OCI-LY7 (cell line): ENCODE measurements at regions not wholly inside any gene's neighbourhood (a gene's known extent, or its start where the extent isn't known, plus 50 kb on each side); places are given as distances from the start of the nearest gene placed in this dataset.
"Not testable (repeated sequence)": the region's sequence is repeated elsewhere in the genome, so short reads cannot be mapped to it uniquely, and the experiment has no call there.

Experiments
- BruUV-seq: library from RNA; stranded (reverse); fragments of 400-500 nt; replicated peaks from 2 replicates; lab custom pipeline; 2021; lab: Mats Ljungman, UMichigan
- CTCF ChIA-PET: fragments of 300-600 bp; sonication (Branson Sonifier 250); formaldehyde crosslinking; loops from one replicate; lab custom pipeline; 2022; ENCODE audit warnings: antibody characterized with exemption; ENCODE audit not compliant: unreplicated experiment; lab: Charles Lee
- POLR2A ChIA-PET: fragments of 300-600 bp; sonication (Branson Sonifier 250); formaldehyde crosslinking; loops from one replicate; lab custom pipeline; 2022; ENCODE audit warnings: antibody characterized with exemption; lab: Charles Lee
- DNase-seq: peaks from one replicate; pipeline ENCODE4 v3.0.0-alpha.2; 2015; ENCODE audit warnings: low spot score
- H2AFZ ChIP-seq: fragments of 200-600 bp; sonication (generic), shearing (Covaris generic); 2 replicates; pipeline ENCODE4 v1.6.1; 2014; ENCODE audit warnings: mild to moderate bottlenecking, antibody characterized with exemption, low read length, moderate library complexity
- H3K27ac ChIP-seq: fragments of 200-600 bp; sonication (generic); 2 replicates; pipeline ENCODE4 v1.5.1; 2014; ENCODE audit warnings: mixed run types, low read depth, mild to moderate bottlenecking, moderate library complexity, low read length, inconsistent platforms; ENCODE audit not compliant: poor library complexity, severe bottlenecking
- H3K36me3 ChIP-seq: fragments of 200-600 bp; sonication (generic); 2 replicates; pipeline ENCODE4 v1.6.1; 2014; ENCODE audit warnings: mild to moderate bottlenecking, antibody characterized with exemption, low read length, moderate library complexity, mixed read lengths; ENCODE audit not compliant: insufficient read depth
- H3K4me1 ChIP-seq: fragments of 200-600 bp; sonication (generic); 2 replicates; pipeline ENCODE4 v1.5.1; 2014; ENCODE audit warnings: mild to moderate bottlenecking, low read length; ENCODE audit not compliant: insufficient read depth, poor library complexity, severe bottlenecking
- H3K4me2 ChIP-seq: fragments of 200-600 bp; sonication (generic); 2 replicates; pipeline ENCODE4 v1.6.1; 2014; ENCODE audit warnings: mild to moderate bottlenecking, low read length
- H3K4me3 ChIP-seq: fragments of 200-600 bp; sonication (generic); 2 replicates; pipeline ENCODE4 v1.5.1; 2014; ENCODE audit warnings: mild to moderate bottlenecking, low read depth, low read length; ENCODE audit not compliant: poor library complexity, severe bottlenecking
- H3K79me2 ChIP-seq: fragments of 200-600 bp; sonication (generic); 2 replicates; pipeline ENCODE4 v1.6.1; 2016; ENCODE audit warnings: low read depth, mild to moderate bottlenecking, low read length, moderate library complexity, mixed read lengths; ENCODE audit not compliant: insufficient read depth
- H3K9me2 ChIP-seq: fragments of 200-600 bp; sonication (generic); 2 replicates; pipeline ENCODE4 v1.6.1; 2016; ENCODE audit warnings: mild to moderate bottlenecking, low read length, mixed read lengths; ENCODE audit not compliant: insufficient read depth
- H3K9me3 ChIP-seq: fragments of 200-600 bp; sonication (generic); 2 replicates; pipeline ENCODE4 v1.6.1; 2014; ENCODE audit warnings: mild to moderate bottlenecking, mixed run types, low read length, mixed read lengths
- H4K20me1 ChIP-seq: fragments of 200-600 bp; sonication (generic); 2 replicates; pipeline ENCODE4 v1.6.1; 2014; ENCODE audit warnings: mild to moderate bottlenecking, antibody characterized with exemption, low read length, moderate library complexity, mixed read lengths; ENCODE audit not compliant: insufficient read depth
- EZH2phosphoT487 ChIP-seq: fragments of 200-600 bp; sonication (generic); IDR thresholded peaks from 2 replicates; pipeline ENCODE4 v1.6.1; 2018; ENCODE audit warnings: low read depth, borderline replicate concordance, mild to moderate bottlenecking, mixed run types, antibody characterized with exemption, low read length, moderate library complexity, mixed read lengths
- intact Hi-C: fragments of 100-400 bp; cut with micrococcal nuclease; formaldehyde crosslinking; loops from one replicate; pipeline ENCODE4 v1.10.0; 2022; ENCODE audit not compliant: unreplicated experiment
- TF ChIP-seq, protein P1 (sequence below): fragments of 200-600 bp; sonication (generic); conservative IDR thresholded peaks from 2 replicates; pipeline ENCODE4 v1.5.1; 2014; ENCODE audit warnings: mild to moderate bottlenecking, antibody characterized with exemption, low read length, moderate library complexity, mixed read lengths

DNA sequence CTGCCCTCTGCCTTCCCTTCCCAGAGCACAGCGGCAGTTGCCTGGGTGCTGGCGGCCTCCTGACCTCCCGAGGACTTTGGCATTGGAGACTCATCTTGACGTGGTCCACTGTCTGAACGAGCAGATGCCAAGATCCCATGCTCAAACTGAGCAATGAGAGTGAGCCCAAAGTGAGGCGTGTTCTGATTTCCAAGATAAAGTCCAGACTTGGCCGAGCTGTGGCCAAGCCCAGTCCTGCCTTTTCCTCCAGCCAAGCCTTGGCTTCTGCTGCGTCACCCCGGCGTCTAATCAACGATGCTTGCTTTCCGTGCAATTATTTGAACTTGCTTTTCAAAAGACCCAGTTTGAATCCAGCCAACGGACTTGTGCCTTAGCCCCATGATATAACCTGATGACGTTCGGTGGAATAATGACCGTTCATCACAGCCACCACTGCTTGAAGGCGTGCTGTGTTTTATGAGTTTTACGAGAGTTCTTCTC is 179.2 kb downstream of the IRF8 start:
- no peak for DNase-seq
- Histone ChIP-seq H3K4me2 (no peak overlapping the region), H3K27ac (no peak overlapping the region), H3K4me1 (no peaks in the 10 kb centered on the region), H3K4me3 (no peak overlapping the region), H3K79me2 (no peaks in the 10 kb centered on the region), H3K9me2 (no peaks in the 10 kb centered on the region), H2AFZ (no peak overlapping the region), H3K36me3 (no peaks in the 10 kb centered on the region), H4K20me1 (no peaks in the 10 kb centered on the region), H3K9me3 (no peaks in the 10 kb centered on the region)
- TF ChIP-seq EZH2phosphoT487 = no peak
- TF ChIP-seq, protein P1, sequence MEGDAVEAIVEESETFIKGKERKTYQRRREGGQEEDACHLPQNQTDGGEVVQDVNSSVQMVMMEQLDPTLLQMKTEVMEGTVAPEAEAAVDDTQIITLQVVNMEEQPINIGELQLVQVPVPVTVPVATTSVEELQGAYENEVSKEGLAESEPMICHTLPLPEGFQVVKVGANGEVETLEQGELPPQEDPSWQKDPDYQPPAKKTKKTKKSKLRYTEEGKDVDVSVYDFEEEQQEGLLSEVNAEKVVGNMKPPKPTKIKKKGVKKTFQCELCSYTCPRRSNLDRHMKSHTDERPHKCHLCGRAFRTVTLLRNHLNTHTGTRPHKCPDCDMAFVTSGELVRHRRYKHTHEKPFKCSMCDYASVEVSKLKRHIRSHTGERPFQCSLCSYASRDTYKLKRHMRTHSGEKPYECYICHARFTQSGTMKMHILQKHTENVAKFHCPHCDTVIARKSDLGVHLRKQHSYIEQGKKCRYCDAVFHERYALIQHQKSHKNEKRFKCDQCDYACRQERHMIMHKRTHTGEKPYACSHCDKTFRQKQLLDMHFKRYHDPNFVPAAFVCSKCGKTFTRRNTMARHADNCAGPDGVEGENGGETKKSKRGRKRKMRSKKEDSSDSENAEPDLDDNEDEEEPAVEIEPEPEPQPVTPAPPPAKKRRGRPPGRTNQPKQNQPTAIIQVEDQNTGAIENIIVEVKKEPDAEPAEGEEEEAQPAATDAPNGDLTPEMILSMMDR = no peak
- CTCF ChIA-PET = no interaction called here
- POLR2A ChIA-PET = no interaction called here
- BruUV-seq = no TSS peak
- intact Hi-C loops = no loop called here

DNA sequence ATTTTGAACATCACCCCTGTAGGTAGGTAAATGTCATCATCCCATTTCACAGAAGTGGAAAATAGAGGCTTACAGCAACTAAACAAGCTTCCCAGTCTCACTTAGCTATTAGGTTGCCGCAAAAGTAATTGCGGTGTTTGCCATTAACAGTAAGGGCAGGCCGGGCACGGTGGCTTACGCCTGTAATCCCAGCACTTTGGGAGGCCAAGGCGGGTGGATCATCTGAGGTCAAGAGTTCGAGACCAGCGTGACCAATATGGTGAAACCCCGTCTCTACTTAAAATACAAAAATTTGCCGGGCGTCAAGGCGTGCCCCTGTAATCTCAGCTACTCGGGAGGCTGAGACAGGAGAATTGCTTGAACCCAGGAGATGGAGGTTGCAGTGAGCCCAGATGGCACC is 179.7 kb downstream of the IRF8 start:
- H3K79me2 ChIP-seq, H3K4me1 ChIP-seq, H4K20me1 ChIP-seq, H3K4me3 ChIP-seq, H3K27ac ChIP-seq, H3K36me3 ChIP-seq, BruUV-seq, DNase-seq, CTCF ChIA-PET, H3K9me3 ChIP-seq, H2AFZ ChIP-seq, H3K4me2 ChIP-seq, intact Hi-C loops, H3K9me2 ChIP-seq: not testable (repeated sequence)
- POLR2A ChIA-PET = interaction anchor here (0.7 kb wide), 1 partner anchor 428 kb away, joined by 4 read pairs; no protein-coding TSS in a partner anchor

DNA sequence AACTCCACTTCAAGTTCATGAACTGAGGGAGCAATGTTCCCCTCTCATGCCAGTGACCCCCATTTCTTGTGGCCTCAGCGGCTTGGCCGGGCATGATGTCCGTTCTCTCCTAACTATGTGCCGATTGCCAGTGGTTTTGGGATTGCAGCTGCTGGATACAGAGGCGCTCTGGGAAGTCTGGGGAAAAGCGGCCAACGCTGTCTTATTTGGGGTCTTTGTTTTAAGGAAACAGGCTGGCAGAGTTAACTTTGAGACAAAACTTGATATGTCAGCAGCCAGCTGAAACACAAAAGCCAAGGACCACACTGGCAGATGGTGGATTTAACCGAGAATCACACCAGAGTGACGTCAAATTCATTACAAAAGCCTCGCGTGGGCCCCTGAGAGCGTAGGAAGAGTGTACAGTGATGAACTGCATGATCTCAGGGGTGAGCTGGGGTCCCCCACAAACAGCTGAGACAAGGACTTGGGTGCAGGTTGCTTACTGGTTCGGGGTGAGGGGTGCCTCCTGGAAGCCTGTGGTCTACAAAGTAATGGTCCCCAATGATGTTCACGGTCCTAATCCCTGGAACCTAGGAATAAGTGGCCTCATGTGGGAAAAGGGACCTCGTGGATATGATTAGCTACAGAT is 180.4 kb downstream of the IRF8 start:
- Histone ChIP-seq H3K4me3 (no peak overlapping the region), H3K4me2 (no peak overlapping the region), H3K9me3 (no peaks in the 10 kb centered on the region), H3K27ac (no peak overlapping the region), H3K36me3 (no peaks in the 10 kb centered on the region), H3K79me2 (no peaks in the 10 kb centered on the region), H2AFZ (no peak overlapping the region), H3K9me2 (no peaks in the 10 kb centered on the region), H4K20me1 (no peaks in the 10 kb centered on the region), H3K4me1 (no peaks in the 10 kb centered on the region)
- TF ChIP-seq, protein P1 = no peak
- TF ChIP-seq EZH2phosphoT487 = no peak
- intact Hi-C loops = no loop called here
- POLR2A ChIA-PET = interaction anchor here (0.7 kb wide), 1 partner anchor 427 kb away, joined by 4 read pairs; no protein-coding TSS in a partner anchor
- no peak for DNase-seq
- CTCF ChIA-PET = no interaction called here
- no TSS peak for BruUV-seq
